Calu3 (cell line): ENCODE measurements at regions not wholly inside any gene's neighbourhood (a gene's known extent, or its start where the extent isn't known, plus 50 kb on each side); places are given as distances from the start of the nearest gene placed in this dataset.

Experiments
- BruUV-seq: library from RNA; stranded (reverse); fragments of 400-500 nt; replicated peaks from 2 replicates; lab custom pipeline; 2021; lab: Mats Ljungman, UMichigan
- CTCF ChIA-PET: fragments of 300-600 bp; sonication (Branson Sonifier 250); formaldehyde crosslinking; loops from one replicate; lab custom pipeline; 2022; ENCODE audit warnings: antibody characterized with exemption; lab: Charles Lee
- DNase-seq: peaks from one replicate; pipeline ENCODE4 v3.0.0; 2022
- H3K27ac Mint-ChIP-seq: one replicate; pipeline ENCODE4 v1.8.0; 2022; ENCODE audit warnings: mixed read lengths; ENCODE audit not compliant: unreplicated experiment
- H3K27me3 Mint-ChIP-seq: one replicate; pipeline ENCODE4 v1.8.0; 2022; ENCODE audit warnings: mixed read lengths; ENCODE audit not compliant: unreplicated experiment
- H3K36me3 Mint-ChIP-seq: one replicate; pipeline ENCODE4 v1.8.0; 2022; ENCODE audit warnings: mild to moderate bottlenecking, moderate library complexity, mixed read lengths; ENCODE audit not compliant: insufficient read depth, unreplicated experiment
- H3K4me1 Mint-ChIP-seq: one replicate; pipeline ENCODE4 v1.8.0; 2022; ENCODE audit warnings: mild to moderate bottlenecking, low read depth, mixed read lengths; ENCODE audit not compliant: unreplicated experiment
- H3K4me3 Mint-ChIP-seq: one replicate; pipeline ENCODE4 v1.8.0; 2022; ENCODE audit warnings: mild to moderate bottlenecking, low read depth, moderate library complexity, mixed read lengths; ENCODE audit not compliant: unreplicated experiment
- H3K9me3 Mint-ChIP-seq: one replicate; pipeline ENCODE4 v1.8.0; 2022; ENCODE audit warnings: low read depth, mixed read lengths; ENCODE audit not compliant: unreplicated experiment
- intact Hi-C: fragments of 100-400 bp; cut with micrococcal nuclease; formaldehyde crosslinking; loops from one replicate; pipeline ENCODE4 v1.10.0; 2022; ENCODE audit not compliant: unreplicated experiment
- TF ChIP-seq, protein P1 (sequence below): fragments of 200-600 bp; IDR thresholded peaks from one replicate; pipeline ENCODE4 v1.8.0; 2022; ENCODE audit warnings: antibody characterized with exemption; ENCODE audit not compliant: unreplicated experiment

DNA sequence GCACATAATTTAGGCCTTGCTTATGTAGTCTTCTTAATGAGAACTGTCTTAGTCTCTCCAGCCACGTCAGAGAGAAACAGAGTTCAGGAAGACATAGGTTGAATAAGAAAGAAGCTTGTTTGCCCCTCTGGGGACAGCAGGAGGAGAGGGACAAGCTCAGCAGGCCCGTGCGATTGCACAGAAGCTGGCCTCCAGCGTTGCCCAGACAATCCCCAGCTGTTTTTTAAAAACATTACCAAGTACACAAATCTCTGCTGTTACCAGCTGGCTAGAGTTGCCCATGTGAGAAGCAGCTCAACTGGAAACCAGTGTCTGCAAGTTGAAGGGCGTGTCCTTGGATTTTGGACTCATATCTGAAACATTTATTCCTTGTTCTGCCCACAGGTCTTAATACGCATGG, 232.6 kb downstream of the EFCAB11 start:
- Mint-ChIP-seq H3K9me3 (no peaks in the 10 kb centered on the region), H3K4me3 (no peak overlapping the region), H3K27ac (no peak overlapping the region), H3K27me3 (no peaks in the 10 kb centered on the region), H3K36me3 (no peaks in the 10 kb centered on the region), H3K4me1 (no peaks in the 10 kb centered on the region)
- BruUV-seq: no TSS peak
- CTCF ChIA-PET: interaction anchor here (0.6 kb wide), 1 partner anchor 159 kb away, joined by 3 read pairs; no protein-coding TSS in a partner anchor
- TF ChIP-seq, protein P1, sequence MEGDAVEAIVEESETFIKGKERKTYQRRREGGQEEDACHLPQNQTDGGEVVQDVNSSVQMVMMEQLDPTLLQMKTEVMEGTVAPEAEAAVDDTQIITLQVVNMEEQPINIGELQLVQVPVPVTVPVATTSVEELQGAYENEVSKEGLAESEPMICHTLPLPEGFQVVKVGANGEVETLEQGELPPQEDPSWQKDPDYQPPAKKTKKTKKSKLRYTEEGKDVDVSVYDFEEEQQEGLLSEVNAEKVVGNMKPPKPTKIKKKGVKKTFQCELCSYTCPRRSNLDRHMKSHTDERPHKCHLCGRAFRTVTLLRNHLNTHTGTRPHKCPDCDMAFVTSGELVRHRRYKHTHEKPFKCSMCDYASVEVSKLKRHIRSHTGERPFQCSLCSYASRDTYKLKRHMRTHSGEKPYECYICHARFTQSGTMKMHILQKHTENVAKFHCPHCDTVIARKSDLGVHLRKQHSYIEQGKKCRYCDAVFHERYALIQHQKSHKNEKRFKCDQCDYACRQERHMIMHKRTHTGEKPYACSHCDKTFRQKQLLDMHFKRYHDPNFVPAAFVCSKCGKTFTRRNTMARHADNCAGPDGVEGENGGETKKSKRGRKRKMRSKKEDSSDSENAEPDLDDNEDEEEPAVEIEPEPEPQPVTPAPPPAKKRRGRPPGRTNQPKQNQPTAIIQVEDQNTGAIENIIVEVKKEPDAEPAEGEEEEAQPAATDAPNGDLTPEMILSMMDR: no peak
- DNase-seq: no peak
- intact Hi-C loops: no loop called here

DNA sequence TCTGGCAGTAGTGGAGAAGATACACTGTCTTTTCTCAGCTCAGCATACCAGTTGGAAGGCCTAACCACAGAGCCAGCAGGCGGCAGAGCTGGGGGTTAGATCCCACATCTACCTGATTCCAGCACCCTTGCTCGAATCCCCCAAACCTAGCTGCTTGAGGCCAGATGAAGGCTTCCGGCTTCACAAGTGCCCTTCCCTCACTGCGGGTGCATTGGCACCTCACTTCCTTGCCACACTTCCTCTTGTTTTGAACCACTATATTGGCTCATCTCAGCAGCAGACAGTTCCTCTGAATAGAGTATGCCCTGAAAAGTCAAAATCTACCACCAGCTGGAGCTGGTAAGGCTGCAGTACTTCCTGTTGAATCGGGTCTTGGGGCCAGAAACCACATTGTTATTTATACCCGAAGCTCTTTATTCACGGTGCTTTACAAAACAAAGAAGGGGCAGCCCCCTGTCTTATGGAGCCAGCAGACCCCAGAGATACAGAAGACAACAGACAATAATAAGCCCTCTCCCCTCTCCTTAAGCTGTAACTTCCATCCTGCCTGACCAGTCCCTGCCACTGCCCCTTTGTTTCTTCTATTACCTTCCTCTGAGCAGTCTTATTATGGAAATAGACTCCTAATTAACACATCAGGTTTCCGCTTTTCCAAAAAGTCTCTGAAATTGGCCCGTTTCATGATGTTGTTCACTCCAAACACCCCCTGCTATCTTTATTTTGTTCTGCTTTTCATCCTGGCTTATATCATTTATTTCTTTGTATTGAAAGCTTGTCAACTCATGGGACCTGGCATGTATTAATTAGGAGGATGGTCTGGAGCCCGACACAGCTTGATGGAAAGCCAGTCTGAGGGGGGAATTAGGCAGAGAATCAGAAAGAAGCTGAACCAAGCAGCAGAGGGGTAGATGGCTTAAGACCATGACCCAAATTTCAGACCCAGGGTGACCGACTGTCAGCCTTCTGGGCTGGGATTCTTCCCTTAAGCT, 233.5 kb downstream of the EFCAB11 start:
- no peak overlapping the region for H3K4me3 Mint-ChIP-seq
- intact Hi-C loops: no loop called here

DNA sequence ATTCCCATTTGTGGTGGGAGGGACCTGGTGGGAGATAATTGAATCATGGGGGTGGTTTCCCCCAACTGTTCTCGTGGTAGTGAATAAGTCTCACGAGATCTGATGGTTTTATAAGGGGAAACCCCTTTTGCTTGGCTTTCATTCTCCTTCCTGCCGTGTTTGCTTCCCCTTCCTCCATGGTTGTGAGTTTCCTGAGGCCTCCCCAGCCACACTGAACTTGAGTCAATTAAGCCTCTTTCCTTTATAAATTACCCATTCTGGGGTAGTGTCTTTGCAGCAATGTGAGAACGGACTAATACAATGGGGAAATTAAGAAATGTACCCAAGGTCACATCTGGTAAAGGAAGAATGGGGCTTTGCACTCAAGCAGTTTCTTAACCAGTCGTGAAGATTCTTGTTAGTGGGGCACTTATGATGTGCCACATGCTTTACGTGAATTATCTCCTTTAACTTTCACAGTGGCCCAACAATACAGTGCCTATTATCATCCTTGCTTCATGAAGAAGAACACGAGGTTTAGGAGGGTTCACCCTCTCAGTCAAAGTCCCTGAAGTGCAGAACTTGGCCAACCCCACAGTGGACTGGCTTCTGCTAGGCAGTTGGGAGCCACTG, 234.3 kb downstream of the EFCAB11 start:
- no peak overlapping the region for H3K27ac Mint-ChIP-seq
- no peak for DNase-seq
- TF ChIP-seq, protein P1: no peak
- no peak overlapping the region for H3K4me3 Mint-ChIP-seq
- H3K36me3 Mint-ChIP-seq: no peaks in the 10 kb centered on the region
- H3K4me1 Mint-ChIP-seq: no peaks in the 10 kb centered on the region
- BruUV-seq: no TSS peak
- intact Hi-C loops: no loop called here
- H3K9me3 Mint-ChIP-seq: no peaks in the 10 kb centered on the region
- H3K27me3 Mint-ChIP-seq: no peaks in the 10 kb centered on the region
- CTCF ChIA-PET: no interaction called here

More for the DNA sequence above, 233.5 kb downstream of the EFCAB11 start:
- Mint-ChIP-seq H3K9me3 (no peaks in the 10 kb centered on the region), H3K36me3 (no peaks in the 10 kb centered on the region), H3K4me1 (no peaks in the 10 kb centered on the region), H3K27ac (no peak overlapping the region), H3K27me3 (no peaks in the 10 kb centered on the region)
- BruUV-seq: no TSS peak
- CTCF ChIA-PET: no interaction called here
- TF ChIP-seq, protein P1: no peak
- no peak for DNase-seq

DNA sequence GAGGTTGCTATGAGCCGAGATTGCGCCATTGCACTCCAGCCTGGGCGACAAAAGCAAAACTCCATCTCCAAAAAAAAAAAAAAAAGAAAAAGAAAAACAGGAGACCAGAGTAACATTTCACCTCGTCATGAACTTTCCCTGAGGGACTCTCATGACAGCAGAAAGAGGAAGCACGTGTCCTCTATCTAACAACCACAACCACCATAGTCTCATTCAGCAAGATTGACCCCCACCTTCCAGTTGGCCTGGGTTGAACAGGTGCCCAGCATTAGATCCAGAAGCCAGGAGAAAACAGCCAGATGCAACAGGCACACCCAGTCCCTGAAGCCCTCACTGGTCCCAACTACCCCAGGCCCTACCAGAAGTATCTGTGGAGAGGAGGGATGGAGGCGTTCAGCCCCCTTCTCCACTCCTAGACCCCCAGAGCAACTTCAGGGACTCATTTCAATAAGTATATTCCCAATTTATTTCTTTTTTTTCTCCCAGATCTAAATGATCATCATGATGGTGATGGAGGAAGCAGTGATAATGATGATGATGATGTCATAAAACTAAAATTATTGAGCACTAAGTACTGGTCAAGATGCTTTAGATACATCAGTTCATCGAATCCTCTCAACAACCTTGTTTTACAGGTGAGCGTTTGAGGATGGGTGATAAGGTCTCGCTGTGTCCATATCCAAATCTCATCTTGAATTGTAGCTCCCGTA, 235.0 kb downstream of the EFCAB11 start:
- no peak overlapping the region for H3K27ac Mint-ChIP-seq
- TF ChIP-seq, protein P1: no peak
- BruUV-seq: no TSS peak

More for the DNA sequence above, 235.0 kb downstream of the EFCAB11 start:
- Mint-ChIP-seq H3K9me3 (no peaks in the 10 kb centered on the region), H3K4me3 (no peak overlapping the region), H3K4me1 (no peaks in the 10 kb centered on the region), H3K36me3 (no peaks in the 10 kb centered on the region), H3K27me3 (no peaks in the 10 kb centered on the region)
- DNase-seq: no peak
- intact Hi-C loops: no loop called here
- CTCF ChIA-PET: no interaction called here
